ENCODE measurements at regions not wholly inside any gene's neighbourhood (a gene's known extent, or its start where the extent isn't known, plus 50 kb on each side); places are given as distances from the start of the nearest gene placed in this dataset.
"Not testable (repeated sequence)": the region's sequence is repeated elsewhere in the genome, so short reads cannot be mapped to it uniquely, and the experiment has no call there.

DNA sequence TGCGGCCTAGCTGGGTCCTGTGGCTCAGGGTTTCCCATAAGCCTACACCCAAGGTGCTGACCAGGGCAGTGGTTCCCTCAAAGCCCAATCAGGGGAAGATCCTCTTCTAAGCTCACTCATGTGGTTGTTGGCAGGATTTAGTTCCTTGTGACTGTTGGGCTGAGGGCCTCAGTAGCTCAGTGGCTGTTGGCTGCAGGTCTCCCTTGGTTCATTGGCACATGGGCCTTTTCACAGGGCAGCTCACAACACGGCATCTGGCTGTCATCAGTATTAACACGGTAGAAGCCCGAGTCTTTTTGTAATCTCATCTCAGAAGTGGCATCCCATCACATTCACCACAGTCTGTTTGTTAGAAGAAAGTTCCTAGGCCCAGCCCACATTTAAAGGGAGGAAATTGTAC, 188.2 kb upstream of the HMCN1 start:
- no peaks in the 10 kb centered on the region for H3K9me3 Mint-ChIP-seq

DNA sequence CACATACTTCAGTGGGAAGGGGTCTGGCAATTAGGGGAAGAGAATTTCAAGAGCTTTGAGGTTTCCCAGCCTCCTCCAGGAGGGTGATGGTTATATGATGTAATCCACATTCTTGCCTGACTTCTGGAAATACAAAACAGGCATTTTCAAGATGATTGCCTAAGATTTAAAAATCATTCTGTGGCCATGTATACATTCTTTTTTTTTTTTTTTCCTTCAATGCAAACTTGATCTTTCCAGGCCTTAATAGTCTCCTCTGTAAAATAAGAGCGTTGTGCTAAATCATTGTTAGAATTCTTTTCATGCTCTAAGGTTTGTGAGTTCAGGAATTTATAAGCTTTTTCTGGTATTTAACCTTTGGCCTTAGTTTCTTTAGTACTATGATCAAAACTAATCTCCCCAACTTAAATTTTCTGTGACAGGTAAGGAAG, 192.3 kb upstream of the HMCN1 start:
- H3K4me1 Mint-ChIP-seq = peaks cover 16% of the 10 kb centered on the region
- no peaks in the 10 kb centered on the region for H3K36me3 Mint-ChIP-seq (ENCODE audit: low read depth)
- H3K27me3 Mint-ChIP-seq (ENCODE audit: low read depth, poor library complexity) = peaks cover 5% of the 10 kb centered on the region
- H3K9me3 Mint-ChIP-seq = no peaks in the 10 kb centered on the region
- no peak for DNase-seq
- H3K4me3 Mint-ChIP-seq = no peak overlapping the region
- TF ChIP-seq, protein P1, sequence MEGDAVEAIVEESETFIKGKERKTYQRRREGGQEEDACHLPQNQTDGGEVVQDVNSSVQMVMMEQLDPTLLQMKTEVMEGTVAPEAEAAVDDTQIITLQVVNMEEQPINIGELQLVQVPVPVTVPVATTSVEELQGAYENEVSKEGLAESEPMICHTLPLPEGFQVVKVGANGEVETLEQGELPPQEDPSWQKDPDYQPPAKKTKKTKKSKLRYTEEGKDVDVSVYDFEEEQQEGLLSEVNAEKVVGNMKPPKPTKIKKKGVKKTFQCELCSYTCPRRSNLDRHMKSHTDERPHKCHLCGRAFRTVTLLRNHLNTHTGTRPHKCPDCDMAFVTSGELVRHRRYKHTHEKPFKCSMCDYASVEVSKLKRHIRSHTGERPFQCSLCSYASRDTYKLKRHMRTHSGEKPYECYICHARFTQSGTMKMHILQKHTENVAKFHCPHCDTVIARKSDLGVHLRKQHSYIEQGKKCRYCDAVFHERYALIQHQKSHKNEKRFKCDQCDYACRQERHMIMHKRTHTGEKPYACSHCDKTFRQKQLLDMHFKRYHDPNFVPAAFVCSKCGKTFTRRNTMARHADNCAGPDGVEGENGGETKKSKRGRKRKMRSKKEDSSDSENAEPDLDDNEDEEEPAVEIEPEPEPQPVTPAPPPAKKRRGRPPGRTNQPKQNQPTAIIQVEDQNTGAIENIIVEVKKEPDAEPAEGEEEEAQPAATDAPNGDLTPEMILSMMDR (IDR thresholded peaks at IDR 0.05) = no peak
- peak overlapping the region; percentile 40 for H3K27ac Mint-ChIP-seq

More for the DNA sequence above, 188.2 kb upstream of the HMCN1 start:
- Mint-ChIP-seq H3K36me3 (ENCODE audit: low read depth) (no peaks in the 10 kb centered on the region), H3K27me3 (ENCODE audit: low read depth, poor library complexity) (peaks cover 1% of the 10 kb centered on the region), H3K27ac (peak overlapping the region; percentile 28), H3K4me3 (no peak overlapping the region), H3K4me1 (peaks cover 33% of the 10 kb centered on the region)
- no peak for DNase-seq
- TF ChIP-seq, protein P1 (IDR thresholded peaks at IDR 0.05) = no peak

DNA sequence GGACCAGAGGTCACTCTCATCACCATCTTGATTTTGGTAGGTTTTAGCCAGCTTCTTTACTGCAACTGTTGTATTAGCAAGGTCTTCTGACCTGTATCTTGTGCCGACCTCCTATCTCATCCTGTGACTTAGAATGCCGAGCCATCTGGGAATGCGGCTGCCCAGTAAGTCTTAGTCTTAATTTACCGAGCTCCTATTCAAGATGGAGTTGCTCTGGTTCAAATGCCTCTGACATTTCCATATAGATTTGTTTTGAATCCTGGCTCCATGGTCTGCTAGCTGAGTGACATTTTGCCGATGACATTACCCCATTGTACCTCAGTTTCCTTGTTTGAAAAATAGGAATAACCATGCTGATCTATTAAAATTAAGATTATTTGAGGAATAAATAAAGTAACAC, 193.9 kb upstream of the HMCN1 start:
- TF ChIP-seq, protein P1 (IDR thresholded peaks at IDR 0.05) = no peak
- H3K27ac Mint-ChIP-seq = no peak overlapping the region
- H3K4me3 Mint-ChIP-seq = no peak overlapping the region
- peaks cover 16% of the 10 kb centered on the region for H3K4me1 Mint-ChIP-seq
- H3K36me3 Mint-ChIP-seq (ENCODE audit: low read depth) = no peaks in the 10 kb centered on the region
- no peak for DNase-seq
- H3K9me3 Mint-ChIP-seq = no peaks in the 10 kb centered on the region
- peaks cover 5% of the 10 kb centered on the region for H3K27me3 Mint-ChIP-seq (ENCODE audit: low read depth, poor library complexity)

DNA sequence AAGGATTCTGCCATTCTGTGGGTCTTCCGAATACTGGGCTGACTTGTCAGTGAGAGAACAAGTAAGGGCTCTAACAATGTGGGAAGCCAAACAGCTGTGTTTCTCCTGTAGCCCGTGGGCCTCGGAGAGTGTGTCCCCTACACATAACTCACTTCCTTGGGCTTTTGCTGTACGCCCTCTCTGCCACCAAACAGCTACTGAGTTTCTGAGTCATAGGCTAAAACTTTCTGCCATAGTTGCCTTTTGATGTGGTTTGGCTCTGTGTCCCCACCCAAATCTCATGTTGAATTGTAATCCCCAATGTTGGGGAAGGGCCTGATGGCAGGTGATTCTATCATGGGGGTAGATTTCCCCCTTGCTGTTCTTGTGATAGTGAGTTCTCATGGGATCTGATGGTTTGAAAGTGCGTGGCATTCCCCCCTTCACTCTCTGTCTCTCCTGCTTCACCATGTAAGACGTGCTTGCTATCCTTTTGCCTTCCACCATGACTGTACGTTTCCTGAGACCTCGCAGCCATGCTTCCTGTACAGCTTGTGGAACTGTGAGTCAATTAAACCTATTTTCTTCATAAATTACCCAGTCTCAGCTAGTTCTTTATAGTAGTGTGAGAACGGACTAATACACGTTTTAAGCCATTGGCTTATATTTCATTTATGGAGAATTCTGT, 194.8 kb upstream of the HMCN1 start:
- Mint-ChIP-seq H3K4me3 (no peak overlapping the region), H3K27me3 (ENCODE audit: low read depth, poor library complexity) (peaks cover 5% of the 10 kb centered on the region), H3K9me3 (no peaks in the 10 kb centered on the region), H3K36me3 (ENCODE audit: low read depth) (no peaks in the 10 kb centered on the region), H3K27ac (no peak overlapping the region), H3K4me1 (peaks cover 16% of the 10 kb centered on the region)
- TF ChIP-seq, protein P1 (IDR thresholded peaks at IDR 0.05) = no peak
- no peak for DNase-seq

DNA sequence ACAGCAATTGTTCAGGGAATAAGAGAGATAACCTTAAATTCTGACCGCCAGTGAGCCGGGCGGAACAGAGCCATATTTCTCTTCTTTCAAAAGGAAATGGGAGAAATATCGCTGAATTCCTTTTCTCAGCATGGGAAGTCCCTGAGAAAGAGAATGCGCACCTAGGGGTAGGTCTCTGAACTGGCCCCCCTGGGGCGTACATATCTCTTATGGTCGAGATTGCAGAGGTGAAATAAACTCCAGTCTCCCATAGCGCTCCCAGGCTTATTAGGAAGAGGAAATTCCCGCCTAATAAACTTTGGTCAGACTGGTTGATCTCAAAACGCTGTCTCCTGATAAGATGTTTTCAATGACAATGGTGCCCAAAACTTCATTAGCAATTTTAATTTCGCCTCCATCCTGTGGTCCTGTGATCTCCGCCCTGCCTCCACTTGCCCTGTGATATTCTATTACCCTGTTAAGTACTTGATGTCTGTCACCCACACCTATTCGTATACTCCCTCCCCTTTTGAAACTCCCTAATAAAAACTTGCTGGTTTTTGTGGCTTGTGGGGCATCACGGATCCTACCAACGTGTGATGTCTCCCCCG, 195.8 kb upstream of the HMCN1 start:
- not testable (repeated sequence) for DNase-seq; H3K27ac Mint-ChIP-seq; H3K36me3 Mint-ChIP-seq (ENCODE audit: low read depth); H3K9me3 Mint-ChIP-seq; H3K4me3 Mint-ChIP-seq; H3K27me3 Mint-ChIP-seq (ENCODE audit: low read depth, poor library complexity)
- H3K4me1 Mint-ChIP-seq = peaks cover 16% of the 10 kb centered on the region

DNA sequence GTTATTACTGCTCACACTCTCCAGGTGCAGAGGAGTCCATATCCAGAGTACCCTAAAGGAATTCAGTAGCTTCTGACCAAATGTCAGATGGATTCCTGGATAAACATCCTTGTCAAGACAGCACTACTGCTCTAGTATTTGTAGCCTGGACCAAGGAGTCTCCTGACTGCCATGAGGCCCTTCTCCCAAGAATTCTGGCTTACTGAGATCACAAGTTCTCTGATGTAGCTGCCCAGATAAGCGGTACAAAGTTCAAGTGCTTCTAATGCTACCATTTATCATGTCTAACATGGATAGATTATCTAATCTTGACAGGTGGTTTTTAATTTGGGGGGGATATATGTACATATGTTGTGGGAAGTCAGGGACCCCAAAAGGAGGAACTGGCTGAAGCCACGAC, 196.6 kb upstream of the HMCN1 start:
- Mint-ChIP-seq H3K4me3 (no peak overlapping the region), H3K4me1 (peaks cover 10% of the 10 kb centered on the region), H3K27ac (no peak overlapping the region), H3K27me3 (ENCODE audit: low read depth, poor library complexity) (peaks cover 5% of the 10 kb centered on the region), H3K36me3 (ENCODE audit: low read depth) (no peaks in the 10 kb centered on the region), H3K9me3 (no peaks in the 10 kb centered on the region)
- TF ChIP-seq, protein P1 (IDR thresholded peaks at IDR 0.05) = no peak
- DNase-seq = no peak
